Liver (tissue), 3 donors: ENCODE measurements at regions not wholly inside any gene's neighbourhood (a gene's known extent, or its start where the extent isn't known, plus 50 kb on each side); places are given as distances from the start of the nearest gene placed in this dataset.

Experiments
- CTCF ChIP-seq: fragments of 150-350 bp; IDR thresholded peaks from 2 replicates; pipeline ENCODE4 v1.5.1; 2017; ENCODE audit warnings: improper control_type of control experiment, low read depth, low read length; ENCODE audit not compliant: missing input control
- TF ChIP-seq, protein P1 (sequence below): IDR thresholded peaks from 2 replicates; pipeline ENCODE4 v1.6.1; 2016; ENCODE audit warnings: antibody characterized with exemption
- donor health status: healthy.
- donor health status: healthy.

GRCh38 chr11:127607487-127608085 is 607.0 kb upstream of the KIRREL3 start:
- TF ChIP-seq CTCF: no peak
- TF ChIP-seq, protein P1, sequence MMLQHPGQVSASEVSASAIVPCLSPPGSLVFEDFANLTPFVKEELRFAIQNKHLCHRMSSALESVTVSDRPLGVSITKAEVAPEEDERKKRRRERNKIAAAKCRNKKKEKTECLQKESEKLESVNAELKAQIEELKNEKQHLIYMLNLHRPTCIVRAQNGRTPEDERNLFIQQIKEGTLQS: no peak
